OCI-LY7 (cell line): ENCODE measurements at regions not wholly inside any gene's neighbourhood (a gene's known extent, or its start where the extent isn't known, plus 50 kb on each side); places are given as distances from the start of the nearest gene placed in this dataset.

Source experiments
- BruUV-seq: library from RNA; stranded (reverse); fragments of 400-500 nt; replicated peaks from 2 replicates; lab custom pipeline; 2021; lab: Mats Ljungman, UMichigan
- CTCF ChIA-PET: fragments of 300-600 bp; sonication (Branson Sonifier 250); formaldehyde crosslinking; loops from one replicate; lab custom pipeline; 2022; ENCODE audit warnings: antibody characterized with exemption; ENCODE audit not compliant: unreplicated experiment; lab: Charles Lee
- POLR2A ChIA-PET: fragments of 300-600 bp; sonication (Branson Sonifier 250); formaldehyde crosslinking; loops from one replicate; lab custom pipeline; 2022; ENCODE audit warnings: antibody characterized with exemption; lab: Charles Lee
- DNase-seq: peaks from one replicate; pipeline ENCODE4 v3.0.0-alpha.2; 2015; ENCODE audit warnings: low spot score
- H2AFZ ChIP-seq: fragments of 200-600 bp; sonication (generic), shearing (Covaris generic); 2 replicates; pipeline ENCODE4 v1.6.1; 2014; ENCODE audit warnings: mild to moderate bottlenecking, antibody characterized with exemption, low read length, moderate library complexity
- H3K27ac ChIP-seq: fragments of 200-600 bp; sonication (generic); 2 replicates; pipeline ENCODE4 v1.5.1; 2014; ENCODE audit warnings: mixed run types, low read depth, mild to moderate bottlenecking, moderate library complexity, low read length, inconsistent platforms; ENCODE audit not compliant: poor library complexity, severe bottlenecking
- H3K36me3 ChIP-seq: fragments of 200-600 bp; sonication (generic); 2 replicates; pipeline ENCODE4 v1.6.1; 2014; ENCODE audit warnings: mild to moderate bottlenecking, antibody characterized with exemption, low read length, moderate library complexity, mixed read lengths; ENCODE audit not compliant: insufficient read depth
- H3K4me1 ChIP-seq: fragments of 200-600 bp; sonication (generic); 2 replicates; pipeline ENCODE4 v1.5.1; 2014; ENCODE audit warnings: mild to moderate bottlenecking, low read length; ENCODE audit not compliant: insufficient read depth, poor library complexity, severe bottlenecking
- H3K4me2 ChIP-seq: fragments of 200-600 bp; sonication (generic); 2 replicates; pipeline ENCODE4 v1.6.1; 2014; ENCODE audit warnings: mild to moderate bottlenecking, low read length
- H3K4me3 ChIP-seq: fragments of 200-600 bp; sonication (generic); 2 replicates; pipeline ENCODE4 v1.5.1; 2014; ENCODE audit warnings: mild to moderate bottlenecking, low read depth, low read length; ENCODE audit not compliant: poor library complexity, severe bottlenecking
- H3K79me2 ChIP-seq: fragments of 200-600 bp; sonication (generic); 2 replicates; pipeline ENCODE4 v1.6.1; 2016; ENCODE audit warnings: low read depth, mild to moderate bottlenecking, low read length, moderate library complexity, mixed read lengths; ENCODE audit not compliant: insufficient read depth
- H3K9me2 ChIP-seq: fragments of 200-600 bp; sonication (generic); 2 replicates; pipeline ENCODE4 v1.6.1; 2016; ENCODE audit warnings: mild to moderate bottlenecking, low read length, mixed read lengths; ENCODE audit not compliant: insufficient read depth
- H3K9me3 ChIP-seq: fragments of 200-600 bp; sonication (generic); 2 replicates; pipeline ENCODE4 v1.6.1; 2014; ENCODE audit warnings: mild to moderate bottlenecking, mixed run types, low read length, mixed read lengths
- H4K20me1 ChIP-seq: fragments of 200-600 bp; sonication (generic); 2 replicates; pipeline ENCODE4 v1.6.1; 2014; ENCODE audit warnings: mild to moderate bottlenecking, antibody characterized with exemption, low read length, moderate library complexity, mixed read lengths; ENCODE audit not compliant: insufficient read depth
- EZH2phosphoT487 ChIP-seq: fragments of 200-600 bp; sonication (generic); IDR thresholded peaks from 2 replicates; pipeline ENCODE4 v1.6.1; 2018; ENCODE audit warnings: low read depth, borderline replicate concordance, mild to moderate bottlenecking, mixed run types, antibody characterized with exemption, low read length, moderate library complexity, mixed read lengths
- intact Hi-C: fragments of 100-400 bp; cut with micrococcal nuclease; formaldehyde crosslinking; loops from one replicate; pipeline ENCODE4 v1.10.0; 2022; ENCODE audit not compliant: unreplicated experiment
- TF ChIP-seq, protein P1 (sequence below): fragments of 200-600 bp; sonication (generic); conservative IDR thresholded peaks from 2 replicates; pipeline ENCODE4 v1.5.1; 2014; ENCODE audit warnings: mild to moderate bottlenecking, antibody characterized with exemption, low read length, moderate library complexity, mixed read lengths

- BruUV-seq, result no TSS peak
- no peak for TF ChIP-seq EZH2phosphoT487
- TF ChIP-seq, protein P1, sequence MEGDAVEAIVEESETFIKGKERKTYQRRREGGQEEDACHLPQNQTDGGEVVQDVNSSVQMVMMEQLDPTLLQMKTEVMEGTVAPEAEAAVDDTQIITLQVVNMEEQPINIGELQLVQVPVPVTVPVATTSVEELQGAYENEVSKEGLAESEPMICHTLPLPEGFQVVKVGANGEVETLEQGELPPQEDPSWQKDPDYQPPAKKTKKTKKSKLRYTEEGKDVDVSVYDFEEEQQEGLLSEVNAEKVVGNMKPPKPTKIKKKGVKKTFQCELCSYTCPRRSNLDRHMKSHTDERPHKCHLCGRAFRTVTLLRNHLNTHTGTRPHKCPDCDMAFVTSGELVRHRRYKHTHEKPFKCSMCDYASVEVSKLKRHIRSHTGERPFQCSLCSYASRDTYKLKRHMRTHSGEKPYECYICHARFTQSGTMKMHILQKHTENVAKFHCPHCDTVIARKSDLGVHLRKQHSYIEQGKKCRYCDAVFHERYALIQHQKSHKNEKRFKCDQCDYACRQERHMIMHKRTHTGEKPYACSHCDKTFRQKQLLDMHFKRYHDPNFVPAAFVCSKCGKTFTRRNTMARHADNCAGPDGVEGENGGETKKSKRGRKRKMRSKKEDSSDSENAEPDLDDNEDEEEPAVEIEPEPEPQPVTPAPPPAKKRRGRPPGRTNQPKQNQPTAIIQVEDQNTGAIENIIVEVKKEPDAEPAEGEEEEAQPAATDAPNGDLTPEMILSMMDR, result no peak
Observed at GRCh38 chr5:170171811-170172210, 61.0 kb upstream of the C5orf58 start.

DNA sequence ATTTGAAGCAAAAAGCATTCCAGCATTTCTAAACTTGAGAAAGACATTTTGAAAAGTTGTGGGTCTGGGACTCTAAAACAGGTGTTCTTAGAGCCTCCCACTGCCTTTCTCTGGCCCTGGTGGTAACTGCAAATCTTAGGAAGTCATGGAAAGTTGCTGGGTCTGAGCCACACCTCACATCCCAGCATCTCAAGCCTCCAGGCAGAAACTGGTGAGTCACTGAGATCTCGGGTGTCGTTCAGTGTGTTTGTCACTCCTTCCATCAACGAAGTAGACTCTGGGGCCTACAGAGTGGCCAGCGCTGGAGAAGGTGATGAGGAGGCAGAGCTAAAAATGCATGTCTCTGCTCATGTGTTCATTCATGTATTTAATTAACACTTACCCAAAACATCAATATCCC is 59.6 kb upstream of the C5orf58 start:
- Histone ChIP-seq H3K4me3 (no peak overlapping the region), H3K79me2 (no peaks in the 10 kb centered on the region), H3K9me3 (no peaks in the 10 kb centered on the region), H3K27ac (no peak overlapping the region), H2AFZ (no peak overlapping the region), H3K4me2 (no peak overlapping the region), H4K20me1 (no peaks in the 10 kb centered on the region), H3K9me2 (no peaks in the 10 kb centered on the region), H3K36me3 (no peaks in the 10 kb centered on the region), H3K4me1 (no peaks in the 10 kb centered on the region)
- intact Hi-C loops, result no loop called here
- POLR2A ChIA-PET, result interaction anchor here (0.6 to 0.9 kb wide), 2 partner anchors 20 to 143 kb away, joined by 3 read pairs; no protein-coding TSS in a partner anchor
- CTCF ChIA-PET, result no interaction called here
- TF ChIP-seq, protein P1, result no peak
- no peak for TF ChIP-seq EZH2phosphoT487
- DNase-seq, result no peak
- no TSS peak for BruUV-seq

More at GRCh38 chr5:170171811-170172210, 61.0 kb upstream of the C5orf58 start:
- H2AFZ ChIP-seq, result no peak overlapping the region
- H3K4me2 ChIP-seq, result no peak overlapping the region
- no peak for DNase-seq
- H3K4me3 ChIP-seq, result no peak overlapping the region
- H3K36me3 ChIP-seq, result no peaks in the 10 kb centered on the region
- H3K79me2 ChIP-seq, result no peaks in the 10 kb centered on the region
- H4K20me1 ChIP-seq, result no peaks in the 10 kb centered on the region
- POLR2A ChIA-PET, result interaction anchor here (1.6 kb wide), 1 partner anchor 26 kb away, joined by 3 read pairs; no protein-coding TSS in a partner anchor
- H3K9me2 ChIP-seq, result no peaks in the 10 kb centered on the region
- no peak overlapping the region for H3K27ac ChIP-seq
- no peaks in the 10 kb centered on the region for H3K4me1 ChIP-seq
- intact Hi-C loops, result no loop called here
- no peaks in the 10 kb centered on the region for H3K9me3 ChIP-seq
- CTCF ChIA-PET, result no interaction called here

GRCh38 chr5:170173647-170174046 is 59.1 kb upstream of the C5orf58 start:
- Histone ChIP-seq H4K20me1 (no peaks in the 10 kb centered on the region), H3K27ac (no peak overlapping the region), H2AFZ (no peak overlapping the region), H3K4me2 (no peak overlapping the region), H3K9me2 (no peaks in the 10 kb centered on the region), H3K79me2 (no peaks in the 10 kb centered on the region), H3K36me3 (no peaks in the 10 kb centered on the region), H3K4me1 (no peaks in the 10 kb centered on the region), H3K9me3 (no peaks in the 10 kb centered on the region), H3K4me3 (no peak overlapping the region)
- ChIA-PET POLR2A (interaction anchor here (0.6 to 0.9 kb wide), 2 partner anchors 20 to 143 kb away, joined by 3 read pairs; no protein-coding TSS in a partner anchor), CTCF (no interaction called here)
- no peak for TF ChIP-seq EZH2phosphoT487
- TF ChIP-seq, protein P1, result no peak
- BruUV-seq, result no TSS peak
- no peak for DNase-seq
- intact Hi-C loops, result no loop called here
